ENCODE measurements at regions not wholly inside any gene's neighbourhood (a gene's known extent, or its start where the extent isn't known, plus 50 kb on each side); places are given as distances from the start of the nearest gene placed in this dataset.

DNA sequence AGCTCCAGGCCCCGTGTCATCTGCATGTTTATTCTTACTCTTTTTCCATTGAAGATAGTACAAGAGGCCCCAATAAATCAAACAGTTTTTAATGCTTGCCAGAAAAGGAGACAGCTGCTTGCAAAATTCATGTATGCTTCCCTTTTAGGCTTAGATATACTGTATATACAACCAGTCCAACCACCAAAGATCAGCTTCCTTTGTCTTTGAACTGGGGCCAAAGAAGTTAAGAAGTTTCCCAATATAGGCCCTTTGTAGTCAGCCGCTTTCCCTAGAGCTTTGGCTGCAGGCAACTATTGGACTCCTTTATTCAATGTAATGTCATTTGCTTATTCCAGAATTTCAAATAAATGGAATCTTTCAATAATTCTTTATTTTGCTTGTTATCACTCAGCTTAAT lies 1395.0 kb downstream of the GATA3 start:
- TF ChIP-seq ZFP36 (IDR thresholded peaks at IDR 0.05; ENCODE audit: borderline replicate concordance, partially characterized antibody) (no peak), POLR2A (IDR thresholded peaks at IDR 0.05; ENCODE audit: low read length) (no peak), NR3C1 (IDR thresholded peaks at IDR 0.05) (no peak), RAD21 (conservative IDR thresholded peaks at IDR 0.05 in 1 of 2, IDR thresholded peaks at IDR 0.05 in 1 of 2) (no peak), CBX8 (IDR thresholded peaks at IDR 0.05) (no peak), SMC3 (IDR thresholded peaks at IDR 0.05) (no peak), EP300 (IDR thresholded peaks at IDR 0.05) (no peak), CHD2 (IDR thresholded peaks at IDR 0.05; ENCODE audit: low read length, partially characterized antibody) (no peak), KDM1A (IDR thresholded peaks at IDR 0.05; ENCODE audit: low read depth) (no peak)
- TF ChIP-seq, protein P1, sequence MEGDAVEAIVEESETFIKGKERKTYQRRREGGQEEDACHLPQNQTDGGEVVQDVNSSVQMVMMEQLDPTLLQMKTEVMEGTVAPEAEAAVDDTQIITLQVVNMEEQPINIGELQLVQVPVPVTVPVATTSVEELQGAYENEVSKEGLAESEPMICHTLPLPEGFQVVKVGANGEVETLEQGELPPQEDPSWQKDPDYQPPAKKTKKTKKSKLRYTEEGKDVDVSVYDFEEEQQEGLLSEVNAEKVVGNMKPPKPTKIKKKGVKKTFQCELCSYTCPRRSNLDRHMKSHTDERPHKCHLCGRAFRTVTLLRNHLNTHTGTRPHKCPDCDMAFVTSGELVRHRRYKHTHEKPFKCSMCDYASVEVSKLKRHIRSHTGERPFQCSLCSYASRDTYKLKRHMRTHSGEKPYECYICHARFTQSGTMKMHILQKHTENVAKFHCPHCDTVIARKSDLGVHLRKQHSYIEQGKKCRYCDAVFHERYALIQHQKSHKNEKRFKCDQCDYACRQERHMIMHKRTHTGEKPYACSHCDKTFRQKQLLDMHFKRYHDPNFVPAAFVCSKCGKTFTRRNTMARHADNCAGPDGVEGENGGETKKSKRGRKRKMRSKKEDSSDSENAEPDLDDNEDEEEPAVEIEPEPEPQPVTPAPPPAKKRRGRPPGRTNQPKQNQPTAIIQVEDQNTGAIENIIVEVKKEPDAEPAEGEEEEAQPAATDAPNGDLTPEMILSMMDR (IDR thresholded peaks at IDR 0.05) = no peak
